CD4-positive, alpha-beta T cell treated with Interleukin-4 for 1 hour (primary cell): ENCODE measurements at regions not wholly inside any gene's neighbourhood (a gene's known extent, or its start where the extent isn't known, plus 50 kb on each side); places are given as distances from the start of the nearest gene placed in this dataset.
"Not testable (repeated sequence)": the region's sequence is repeated elsewhere in the genome, so short reads cannot be mapped to it uniquely, and the experiment has no call there.

Experiments
- DNase-seq, 2 donors: peaks; one replicate each; pipeline ENCODE4 v3.0.0-alpha.2; 2020 to 2022

GRCh38 chr9:78121488-78121887, 89.9 kb upstream of the GNAQ start:
- DNase-seq: peak; percentile 65 to 66

DNA sequence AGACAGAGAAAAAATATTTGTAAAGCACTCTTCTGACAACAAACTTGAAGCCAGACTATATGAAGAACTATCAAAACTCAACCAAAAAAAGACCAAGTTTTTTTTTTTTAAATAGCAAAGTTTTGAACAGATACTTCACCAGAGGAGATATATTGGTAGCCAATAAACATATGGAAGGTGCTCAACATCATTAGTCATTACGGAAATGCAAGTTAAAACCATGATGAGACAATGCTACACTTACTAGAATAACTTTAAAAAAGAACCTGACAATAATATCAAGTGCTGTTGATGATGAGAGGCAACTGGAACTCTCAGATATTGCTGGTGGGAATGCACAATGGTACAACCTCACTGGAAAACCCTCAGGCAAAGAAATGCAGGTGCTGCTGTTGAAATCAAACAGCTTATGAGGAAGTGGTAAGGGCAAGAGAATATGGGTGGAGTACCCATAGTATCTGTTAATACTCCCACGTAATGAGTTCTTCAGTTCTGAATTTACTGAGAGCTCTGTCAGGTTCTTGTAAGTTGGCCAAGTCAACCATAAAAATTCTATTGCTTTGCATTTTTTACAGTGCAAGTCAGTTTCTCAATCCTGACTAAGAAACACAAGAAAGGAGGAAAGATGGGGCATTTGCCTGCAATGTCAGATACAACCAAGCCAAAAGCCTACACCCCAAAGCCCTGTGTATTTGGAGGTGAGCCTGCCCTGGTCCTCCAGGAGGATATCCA, 87.3 kb upstream of the GNAQ start:
- DNase-seq: peak in 1 of 2 donors; percentile 47

GRCh38 chr9:78115073-78115472, 83.5 kb upstream of the GNAQ start:
- peak in 1 of 2 donors; percentile 37 for DNase-seq

GRCh38 chr9:78114581-78114980, 83.0 kb upstream of the GNAQ start:
- no peak for DNase-seq

DNA sequence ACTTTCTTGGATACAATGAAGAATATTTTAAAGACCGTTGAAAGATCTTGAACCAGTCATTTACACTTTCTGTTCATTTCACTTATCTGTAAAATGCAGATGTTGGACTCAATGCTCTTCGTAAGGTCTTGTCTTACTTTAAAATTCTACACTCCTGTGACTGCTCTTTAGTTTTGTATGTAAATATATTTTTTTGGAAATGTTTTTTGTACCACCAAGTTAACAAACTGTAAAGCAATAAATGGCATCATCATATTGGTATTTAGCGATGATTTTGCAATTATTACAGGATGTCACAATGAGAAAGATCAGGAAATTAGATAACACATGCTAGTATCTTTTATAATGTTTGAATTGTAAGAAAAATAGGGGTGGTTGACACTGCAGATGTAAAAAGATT, 80.8 kb upstream of the GNAQ start:
- DNase-seq: no peak

DNA sequence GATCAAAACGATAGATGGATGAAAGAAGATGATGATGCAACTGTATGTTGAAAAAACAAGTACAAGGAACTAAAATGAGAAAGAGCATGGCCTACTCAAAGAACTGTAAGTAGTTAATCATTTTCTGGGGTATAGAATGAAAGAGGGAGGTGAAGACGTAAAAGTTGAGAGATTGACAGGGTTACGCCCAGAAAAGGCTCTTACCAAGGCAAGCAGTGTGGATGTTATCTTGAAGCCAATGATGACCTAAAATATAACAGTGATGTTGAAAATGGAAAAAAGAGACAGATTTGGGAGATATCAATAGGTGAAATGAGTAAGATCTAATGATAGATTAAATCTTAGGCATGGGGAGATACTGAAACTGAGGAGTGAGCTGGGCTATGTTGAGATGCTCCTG, 80.4 kb upstream of the GNAQ start:
- DNase-seq: no peak

DNA sequence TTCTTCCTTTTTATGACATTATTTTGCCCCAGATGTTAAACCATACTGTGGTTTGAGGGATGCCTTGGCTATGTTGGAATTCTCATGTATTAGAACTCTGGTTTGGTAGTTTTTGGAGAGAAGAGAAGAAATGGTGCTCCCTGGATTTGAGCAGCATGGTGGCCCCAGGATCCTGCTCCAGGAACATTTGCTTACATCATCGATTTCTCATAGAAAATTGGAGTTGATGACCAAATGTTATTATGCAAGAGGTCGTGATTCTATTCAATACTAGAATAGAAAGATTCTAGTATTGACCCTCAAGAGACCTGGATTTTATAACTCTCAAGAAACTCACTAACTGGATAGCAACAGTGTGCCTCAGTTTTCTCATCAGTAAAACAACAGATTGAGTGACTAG, 77.5 kb upstream of the GNAQ start:
- no peak for DNase-seq

DNA sequence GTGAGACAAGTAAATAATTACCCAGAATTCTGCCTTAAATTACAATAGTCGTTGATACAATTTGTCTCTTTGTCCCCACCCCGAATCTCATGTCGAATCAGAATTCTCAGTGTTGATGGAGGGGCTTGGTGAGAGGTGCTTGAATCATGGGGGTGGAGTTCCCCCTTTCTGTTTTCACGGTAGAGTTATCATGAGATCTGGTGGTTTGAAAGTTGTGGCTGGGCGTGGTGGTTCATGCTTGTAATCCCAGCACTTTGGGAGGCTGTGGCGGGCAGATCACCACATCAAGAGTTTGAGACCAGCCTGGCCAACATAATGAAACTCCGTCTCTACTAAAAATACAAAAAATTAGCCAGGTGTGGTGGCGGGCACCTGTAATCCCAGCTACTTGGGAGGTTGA, 75.0 kb upstream of the GNAQ start:
- peak in 1 of 2 donors; percentile 17 for DNase-seq

DNA sequence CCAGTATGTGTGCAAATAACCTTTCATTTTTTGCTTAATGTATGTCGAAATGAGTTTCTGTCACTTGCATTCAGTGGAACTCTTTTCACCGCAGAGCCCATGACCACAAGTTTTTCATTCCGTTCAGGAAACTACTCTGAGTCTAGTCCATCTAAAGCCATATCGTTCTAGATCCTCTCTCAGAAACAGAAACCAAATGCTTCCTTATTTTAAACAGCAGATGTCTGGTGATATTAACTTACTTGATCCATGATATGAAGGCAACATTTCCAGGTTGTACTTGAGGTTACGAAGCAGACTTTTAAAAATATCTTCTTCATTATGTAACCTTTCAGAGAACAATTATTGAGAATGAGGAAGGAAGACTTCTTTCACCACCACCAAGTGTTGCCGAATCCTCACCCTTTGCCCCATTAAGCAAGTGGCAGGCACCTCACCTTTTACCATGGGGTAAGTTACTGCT, 72.4 kb upstream of the GNAQ start:
- peak; percentile 51 to 57 for DNase-seq

DNA sequence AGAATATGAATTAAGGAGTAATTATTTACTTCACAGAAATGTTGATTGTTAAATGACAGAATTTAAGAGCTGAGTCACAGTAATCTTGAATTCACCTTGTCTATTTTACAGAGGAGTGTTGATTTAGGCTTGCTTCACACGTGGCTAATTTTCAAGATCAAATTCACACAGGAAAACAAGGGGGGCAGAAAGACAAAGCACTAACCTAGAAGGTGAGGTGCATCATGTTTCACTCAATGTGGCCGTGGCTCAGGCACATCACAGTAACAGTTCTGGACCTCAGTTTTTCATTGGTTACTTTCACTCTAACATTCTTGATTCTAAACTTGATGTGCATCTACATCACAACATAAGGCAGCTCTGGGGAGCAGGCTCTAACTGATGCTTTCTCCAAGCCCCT, 69.6 kb upstream of the GNAQ start:
- no peak for DNase-seq

- DNase-seq: peak; percentile 19 to 23
Measured at GRCh38 chr9:78097541-78097940, 65.9 kb upstream of the GNAQ start.

- no peak for DNase-seq
Measured at GRCh38 chr9:78091731-78092130, 60.1 kb upstream of the GNAQ start.

GRCh38 chr9:78089111-78089510, 57.5 kb upstream of the GNAQ start:
- no peak for DNase-seq

DNA sequence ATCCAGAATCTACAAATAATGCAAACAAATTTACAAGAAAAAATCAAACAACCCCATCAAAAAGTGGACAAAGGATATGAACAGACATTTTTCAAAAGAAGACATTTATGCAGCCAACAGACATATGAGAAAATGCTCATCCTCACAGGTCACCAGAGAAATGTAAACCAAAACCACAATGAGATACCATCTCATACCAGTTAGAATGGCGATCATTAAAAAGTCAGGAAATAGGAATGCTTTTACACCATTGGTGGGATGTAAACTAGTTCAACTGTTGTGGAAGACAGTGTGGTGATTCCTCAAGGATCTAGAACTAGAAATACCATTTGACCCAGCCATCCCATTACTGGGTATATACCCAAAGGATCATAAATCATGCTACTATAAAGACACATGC, 56.6 kb upstream of the GNAQ start:
- DNase-seq: not testable (repeated sequence)
